ENCODE measurements at regions not wholly inside any gene's neighbourhood (a gene's known extent, or its start where the extent isn't known, plus 50 kb on each side); places are given as distances from the start of the nearest gene placed in this dataset.
"Not testable (repeated sequence)": the region's sequence is repeated elsewhere in the genome, so short reads cannot be mapped to it uniquely, and the experiment has no call there.

- peak; percentile 5 for DNase-seq
These were observed 59.0 kb upstream of the ZNF532 start for GRCh38 chr18:58805467-58806187.

- DNase-seq: no peak
These were observed 57.6 kb upstream of the ZNF532 start for GRCh38 chr18:58806826-58807714.

DNA sequence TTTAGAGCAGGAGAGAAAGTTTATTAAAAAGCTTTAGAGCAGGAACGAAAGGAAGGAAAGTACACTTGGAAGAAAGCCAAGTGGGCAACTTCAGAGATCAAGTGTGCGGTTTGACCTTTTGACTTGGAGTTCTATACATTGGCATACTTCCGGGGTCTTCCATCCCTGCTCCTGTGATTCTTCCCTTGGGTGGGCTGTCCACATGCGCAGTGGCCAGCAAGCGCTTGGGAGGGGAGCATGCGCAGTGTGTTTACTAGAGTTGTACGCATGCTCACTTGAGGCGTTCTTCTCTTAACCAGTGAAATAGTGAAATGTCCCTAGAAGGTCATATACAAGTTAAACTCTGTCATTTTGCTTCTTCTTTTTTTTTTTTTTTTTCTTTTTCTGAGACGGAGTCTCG is 56.9 kb upstream of the ZNF532 start:
- no peak for DNase-seq

DNA sequence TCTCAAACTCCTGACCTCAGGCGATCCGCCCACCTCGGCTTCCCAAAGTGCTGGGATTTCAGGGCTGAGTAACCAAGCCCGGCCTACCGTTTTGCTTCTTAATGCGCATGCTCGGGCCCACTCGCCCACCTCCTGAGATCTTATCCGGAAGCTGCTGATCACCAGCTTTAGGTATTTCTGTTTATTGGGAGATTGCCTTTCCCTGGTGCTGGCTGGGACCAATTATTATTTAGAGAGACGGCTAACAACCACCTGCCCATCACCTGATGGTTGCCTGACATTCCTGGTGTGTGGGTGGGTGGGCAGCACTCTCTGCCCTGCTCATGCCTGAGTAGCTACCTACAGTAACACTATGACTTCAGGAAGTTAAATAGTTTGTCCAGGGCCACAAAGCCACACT is 56.3 kb upstream of the ZNF532 start:
- no peak for DNase-seq

GRCh38 chr18:58811859-58812258 is 52.8 kb upstream of the ZNF532 start:
- not testable (repeated sequence) for DNase-seq

DNA sequence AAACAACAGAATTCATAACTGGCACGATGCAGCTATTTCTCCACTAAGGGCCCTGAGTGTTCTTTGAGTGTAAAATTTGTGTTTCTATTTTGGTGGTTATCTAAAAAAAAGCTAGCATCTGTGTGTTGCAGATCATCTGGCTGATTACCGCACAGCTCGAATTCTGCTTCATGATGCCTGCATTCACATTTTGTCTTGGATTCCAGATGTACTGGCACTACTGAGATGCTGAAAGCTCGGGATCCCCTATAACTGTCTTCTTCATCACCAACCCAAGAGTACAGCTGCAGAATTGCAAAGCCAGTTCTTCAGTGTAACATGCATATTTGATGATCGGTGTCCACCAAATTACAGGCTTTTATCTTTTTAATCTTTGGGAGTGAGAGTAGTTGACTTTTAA is 51.6 kb upstream of the ZNF532 start:
- DNase-seq: no peak

- DNase-seq: no peak
These were observed 51.0 kb upstream of the ZNF532 start for GRCh38 chr18:58813561-58814225.

DNA sequence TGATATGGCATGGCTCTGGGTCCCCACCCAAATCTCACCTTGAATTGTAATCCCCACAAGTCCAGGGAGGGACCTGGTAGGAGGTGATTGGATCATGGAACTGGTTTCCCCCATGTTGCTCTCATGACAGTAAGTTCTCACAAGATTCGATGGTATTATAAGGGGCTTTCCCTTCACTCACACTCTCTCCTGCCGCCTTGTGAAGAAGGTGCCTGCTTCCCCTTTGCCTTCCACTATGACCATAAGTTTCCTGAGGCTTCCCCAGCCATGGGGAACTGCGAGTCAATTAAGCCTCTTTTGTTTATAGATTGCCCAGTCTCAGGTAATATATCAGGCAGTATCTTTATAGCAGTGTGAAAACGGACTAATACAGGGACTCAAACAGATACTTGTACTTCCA is 50.4 kb upstream of the ZNF532 start:
- DNase-seq: no peak

Measured in NCI-H187 treated with DMSO at 0.1 percent for 48 hours (cell line).